Duodenal mucosa (tissue), 2 donors: ENCODE measurements at regions not wholly inside any gene's neighbourhood (a gene's known extent, or its start where the extent isn't known, plus 50 kb on each side); places are given as distances from the start of the nearest gene placed in this dataset.

Source experiments
- H3K27ac ChIP-seq: one replicate; pipeline ENCODE4 v1.7.0; 2013; ENCODE audit warnings: low read depth, low read length
- H3K27me3 ChIP-seq, 2 donors: one replicate each; pipeline ENCODE4 v1.7.0; 2013; ENCODE audit warnings: low read length in 2 of 2, control low read depth in 1 of 2; ENCODE audit not compliant: insufficient read depth in 2 of 2, control insufficient read depth in 1 of 2
- H3K36me3 ChIP-seq, 2 donors: one replicate each; pipeline ENCODE4 v1.7.0; 2013; ENCODE audit warnings: low read length in 2 of 2, control low read depth in 1 of 2; ENCODE audit not compliant: insufficient read depth in 2 of 2, control insufficient read depth in 1 of 2
- H3K4me1 ChIP-seq, 2 donors: one replicate each; pipeline ENCODE4 v1.7.0; 2013; ENCODE audit warnings: low read length in 2 of 2, control low read depth in 1 of 2; ENCODE audit not compliant: insufficient read depth in 2 of 2, control insufficient read depth in 1 of 2
- H3K4me3 ChIP-seq, 2 donors: one replicate each; pipeline ENCODE4 v1.7.0; 2013; ENCODE audit warnings: low read length in 2 of 2, low read depth in 1 of 2
- H3K9ac ChIP-seq, 2 donors: one replicate each; pipeline ENCODE4 v1.7.0; 2013; ENCODE audit warnings: low read length in 2 of 2, low read depth in 1 of 2
- H3K9me3 ChIP-seq, 2 donors: one replicate each; pipeline ENCODE4 v1.7.0; 2013; ENCODE audit warnings: low read length in 2 of 2, control low read depth in 1 of 2; ENCODE audit not compliant: control insufficient read depth in 1 of 2

DNA sequence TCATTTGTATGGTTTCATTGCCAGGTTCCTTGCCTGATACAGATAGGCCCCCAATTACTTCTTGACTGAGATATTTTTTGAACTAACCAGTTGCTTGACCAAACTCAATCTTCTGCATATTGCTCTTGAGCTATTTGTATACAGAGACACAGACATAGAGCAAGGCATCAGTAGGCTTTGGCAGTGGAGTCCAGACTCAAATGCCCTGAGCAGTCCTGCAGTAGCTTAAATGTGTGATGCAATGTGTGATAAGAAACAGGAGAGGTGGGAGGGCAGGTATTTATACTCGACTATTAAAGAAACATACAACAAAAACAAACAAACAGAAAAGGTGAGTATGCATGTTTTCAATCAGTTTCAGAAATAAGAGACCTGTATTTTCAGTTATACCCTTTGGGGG lies 197.9 kb upstream of the DAB1 start:
- H3K9me3 ChIP-seq = no peaks in the 10 kb centered on the region
- H3K4me3 ChIP-seq = no peak overlapping the region
- no peaks in the 10 kb centered on the region for H3K27me3 ChIP-seq
- H3K36me3 ChIP-seq = no peaks in the 10 kb centered on the region
- H3K9ac ChIP-seq = no peak overlapping the region
- H3K4me1 ChIP-seq = peaks cover 0 to 4% of the 10 kb centered on the region in 2 donors
- H3K27ac ChIP-seq = no peak overlapping the region

GRCh38 chr1:57620605-57621004 lies 196.7 kb upstream of the DAB1 start:
- Histone ChIP-seq H3K36me3 (no peaks in the 10 kb centered on the region), H3K9me3 (no peaks in the 10 kb centered on the region), H3K27me3 (no peaks in the 10 kb centered on the region), H3K9ac (no peak overlapping the region), H3K27ac (no peak overlapping the region), H3K4me3 (no peak overlapping the region), H3K4me1 (peaks cover 0 to 4% of the 10 kb centered on the region in 2 donors)

DNA sequence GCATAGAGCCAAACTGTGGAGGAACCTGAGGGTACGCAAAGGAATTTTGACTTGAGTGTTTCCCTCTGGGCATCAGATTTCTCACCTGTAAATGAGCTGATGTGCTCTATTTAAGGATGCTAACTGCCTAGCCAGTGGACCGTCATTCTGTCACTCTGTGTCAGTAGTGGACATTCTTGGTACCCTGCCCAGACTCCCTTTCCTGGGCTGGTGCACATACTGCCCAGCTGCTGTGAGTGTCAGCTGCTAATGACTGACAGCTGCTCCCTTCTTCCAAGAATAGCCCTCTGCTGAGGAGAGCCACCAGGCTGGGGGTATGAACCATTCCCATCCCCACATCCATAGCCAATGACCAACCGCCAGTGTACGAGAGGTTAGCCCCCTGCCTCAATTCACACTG lies 193.1 kb upstream of the DAB1 start:
- Histone ChIP-seq H3K36me3 (no peaks in the 10 kb centered on the region), H3K4me3 (no peak overlapping the region), H3K9me3 (no peaks in the 10 kb centered on the region), H3K27ac (no peak overlapping the region), H3K9ac (no peak overlapping the region), H3K4me1 (no peaks in the 10 kb centered on the region), H3K27me3 (no peaks in the 10 kb centered on the region)

- Histone ChIP-seq H3K4me1 (no peaks in the 10 kb centered on the region), H3K9ac (no peak overlapping the region), H3K36me3 (no peaks in the 10 kb centered on the region), H3K9me3 (no peaks in the 10 kb centered on the region), H3K27me3 (no peaks in the 10 kb centered on the region), H3K4me3 (no peak overlapping the region), H3K27ac (no peak overlapping the region)
Observed at GRCh38 chr1:57615956-57616355, 192.1 kb upstream of the DAB1 start.

GRCh38 chr1:57612833-57613232 lies 189.0 kb upstream of the DAB1 start:
- no peaks in the 10 kb centered on the region for H3K36me3 ChIP-seq

GRCh38 chr1:57605933-57606332 lies 182.1 kb upstream of the DAB1 start:
- Histone ChIP-seq H3K27ac (no peak overlapping the region), H3K36me3 (no peaks in the 10 kb centered on the region), H3K27me3 (no peaks in the 10 kb centered on the region), H3K9me3 (no peaks in the 10 kb centered on the region), H3K9ac (no peak overlapping the region), H3K4me3 (no peak overlapping the region), H3K4me1 (no peaks in the 10 kb centered on the region)

More at GRCh38 chr1:57612833-57613232, 189.0 kb upstream of the DAB1 start:
- H3K9me3 ChIP-seq = no peaks in the 10 kb centered on the region
- no peaks in the 10 kb centered on the region for H3K4me1 ChIP-seq
- no peak overlapping the region for H3K27ac ChIP-seq
- H3K9ac ChIP-seq = no peak overlapping the region
- H3K27me3 ChIP-seq = no peaks in the 10 kb centered on the region
- H3K4me3 ChIP-seq = no peak overlapping the region

- no peaks in the 10 kb centered on the region for H3K36me3 ChIP-seq
- H3K27ac ChIP-seq = no peak overlapping the region
- H3K9ac ChIP-seq = no peak overlapping the region
- no peak overlapping the region for H3K4me3 ChIP-seq
- H3K9me3 ChIP-seq = no peaks in the 10 kb centered on the region
- H3K4me1 ChIP-seq = no peaks in the 10 kb centered on the region
- H3K27me3 ChIP-seq = no peaks in the 10 kb centered on the region
Observed at GRCh38 chr1:57603696-57604095, 179.8 kb upstream of the DAB1 start.

DNA sequence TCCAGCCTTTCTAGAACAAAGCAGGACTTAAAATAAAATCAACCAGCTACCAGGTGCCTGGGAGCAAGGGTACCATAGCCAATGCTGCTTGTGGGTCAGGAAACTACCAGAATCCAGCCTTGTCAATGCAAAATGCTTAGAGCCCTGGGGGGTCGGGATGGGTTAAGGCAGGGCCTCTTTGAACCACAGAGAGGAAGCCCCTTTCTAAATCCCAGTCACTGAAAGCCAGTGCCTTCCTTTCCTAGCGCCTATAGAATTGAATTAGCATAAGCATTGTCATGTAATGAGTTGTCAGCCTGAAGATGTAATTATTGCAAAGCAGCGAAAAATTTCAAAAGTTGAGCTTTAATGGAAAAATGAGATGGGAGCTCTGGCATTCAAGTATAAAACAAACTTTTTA lies 176.6 kb upstream of the DAB1 start:
- Histone ChIP-seq H3K4me1 (peaks cover 0 to 9% of the 10 kb centered on the region in 2 donors), H3K27me3 (no peaks in the 10 kb centered on the region), H3K9ac (no peak overlapping the region), H3K4me3 (no peak overlapping the region), H3K9me3 (no peaks in the 10 kb centered on the region), H3K36me3 (no peaks in the 10 kb centered on the region), H3K27ac (no peak overlapping the region)

DNA sequence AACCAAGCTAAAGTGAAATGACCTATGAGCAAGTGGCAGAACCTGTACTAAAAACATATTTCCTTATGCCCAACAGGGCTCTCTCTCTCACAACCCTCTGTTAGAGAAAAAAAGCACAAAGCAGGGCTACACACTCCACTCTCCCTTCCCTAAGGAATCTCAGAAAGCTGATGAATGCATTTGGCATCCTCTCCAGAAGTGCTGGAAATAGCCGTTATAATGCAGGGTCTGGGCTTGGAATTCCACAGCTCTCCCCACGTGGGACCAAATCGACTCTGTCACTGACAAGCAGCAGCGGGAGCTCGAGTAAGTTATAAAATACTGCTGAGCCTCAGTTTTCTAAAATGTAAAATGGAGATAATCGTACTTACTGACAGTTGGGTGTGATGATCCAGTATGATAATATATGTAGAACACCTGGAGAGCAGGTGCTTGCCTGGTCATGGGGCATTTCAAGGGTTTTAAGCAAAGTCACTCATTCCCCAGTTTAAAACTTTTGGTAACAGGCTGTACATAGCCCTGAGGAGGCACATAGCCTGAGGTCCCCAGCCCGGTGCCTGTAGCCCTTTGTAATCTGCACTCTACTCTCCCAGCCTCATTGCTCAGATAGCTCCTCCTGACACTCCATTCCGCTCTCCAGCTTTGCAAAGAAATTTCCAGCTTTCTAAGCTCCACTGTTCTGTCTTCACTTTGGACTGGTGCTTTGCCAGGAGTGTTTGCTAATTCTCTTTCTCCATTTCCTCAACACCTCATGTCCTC lies 175.6 kb upstream of the DAB1 start:
- no peak overlapping the region for H3K9ac ChIP-seq
- H3K27me3 ChIP-seq = no peaks in the 10 kb centered on the region
- no peak overlapping the region for H3K4me3 ChIP-seq
- no peaks in the 10 kb centered on the region for H3K36me3 ChIP-seq
- H3K27ac ChIP-seq = no peak overlapping the region
- H3K4me1 ChIP-seq = peaks cover 0 to 9% of the 10 kb centered on the region in 2 donors
- no peaks in the 10 kb centered on the region for H3K9me3 ChIP-seq

DNA sequence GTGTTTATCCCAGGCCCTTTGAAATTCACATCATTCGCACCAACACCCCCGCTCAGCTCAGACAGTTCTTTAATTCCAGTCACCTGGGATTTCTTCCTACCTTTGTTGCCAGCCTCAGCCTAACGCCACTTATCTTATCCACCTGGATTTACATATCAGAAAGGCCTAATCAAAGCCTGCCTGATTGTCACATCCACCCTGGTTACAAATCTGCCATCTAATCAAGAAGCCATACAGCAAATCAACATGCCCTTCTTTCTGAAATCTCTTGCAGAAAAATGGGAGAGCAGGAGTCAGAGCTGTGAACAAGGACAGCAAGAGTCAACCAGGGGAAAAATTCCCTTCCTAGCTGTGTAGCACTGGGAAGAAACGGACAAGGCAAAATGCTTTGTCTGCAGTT lies 173.2 kb upstream of the DAB1 start:
- no peak overlapping the region for H3K9ac ChIP-seq
- no peaks in the 10 kb centered on the region for H3K9me3 ChIP-seq
- H3K27me3 ChIP-seq = no peaks in the 10 kb centered on the region
- no peaks in the 10 kb centered on the region for H3K36me3 ChIP-seq
- H3K27ac ChIP-seq = no peak overlapping the region
- no peak overlapping the region for H3K4me3 ChIP-seq
- peaks cover 0 to 9% of the 10 kb centered on the region in 2 donors for H3K4me1 ChIP-seq
